ENCODE measurements at regions not wholly inside any gene's neighbourhood (a gene's known extent, or its start where the extent isn't known, plus 50 kb on each side); places are given as distances from the start of the nearest gene placed in this dataset.

- TF ChIP-seq CTCF (IDR thresholded peaks at IDR 0.05; ENCODE audit: low read depth, low read length), result no peak
- H3K4me3 ChIP-seq (ENCODE audit: low read depth, low read length), result no peak overlapping the region
Observed at GRCh38 chr9:105887679-105888078, 193.3 kb downstream of the TMEM38B start.

- TF ChIP-seq CTCF (IDR thresholded peaks at IDR 0.05; ENCODE audit: low read depth, low read length), result no peak
- H3K4me3 ChIP-seq (ENCODE audit: low read depth, low read length), result no peak overlapping the region
Observed at GRCh38 chr9:105890046-105890822, 195.9 kb downstream of the TMEM38B start.

GRCh38 chr9:105900123-105900522 is 205.8 kb downstream of the TMEM38B start:
- TF ChIP-seq CTCF (IDR thresholded peaks at IDR 0.05; ENCODE audit: low read depth, low read length), result no peak
- H3K4me3 ChIP-seq (ENCODE audit: low read depth, low read length), result no peak overlapping the region

GRCh38 chr9:105901514-105902109 is 207.3 kb downstream of the TMEM38B start:
- peak; percentile 62 for TF ChIP-seq CTCF (IDR thresholded peaks at IDR 0.05; ENCODE audit: low read depth, low read length)
- H3K4me3 ChIP-seq (ENCODE audit: low read depth, low read length), result no peak overlapping the region

GRCh38 chr9:105908069-105908468 is 213.7 kb downstream of the TMEM38B start:
- H3K4me3 ChIP-seq (ENCODE audit: low read depth, low read length), result no peak overlapping the region
- TF ChIP-seq CTCF (IDR thresholded peaks at IDR 0.05; ENCODE audit: low read depth, low read length), result no peak

GRCh38 chr9:105911104-105911911 is 217.0 kb downstream of the TMEM38B start:
- no peak overlapping the region for H3K4me3 ChIP-seq (ENCODE audit: low read depth, low read length)
- no peak for TF ChIP-seq CTCF (IDR thresholded peaks at IDR 0.05; ENCODE audit: low read depth, low read length)

Data from WI38 (cell line).